Gastrocnemius medialis (tissue), 4 donors: ENCODE measurements at regions not wholly inside any gene's neighbourhood (a gene's known extent, or its start where the extent isn't known, plus 50 kb on each side); places are given as distances from the start of the nearest gene placed in this dataset.

Experiments
- POLR2A ChIP-seq, 2 donors: fragments of 450-650 bp; IDR thresholded peaks; one replicate each; pipeline ENCODE4 v1.6.1; 2017; ENCODE audit warnings: antibody characterized with exemption in 2 of 2, mild to moderate bottlenecking in 2 of 2, moderate library complexity in 2 of 2
- TF ChIP-seq, protein P1 (sequence below), 5 experiments: fragments of 450-650 bp in 3 of 5; fragments of 200-600 bp in 2 of 5; sonication (generic) in 2 of 5; IDR thresholded peaks in 4 of 5; conservative IDR thresholded peaks in 1 of 5; 1 replicate in 4 of 5; 2 replicates in 1 of 5; pipeline ENCODE4 v1.5.1; 2016 to 2019; ENCODE audit warnings: antibody characterized with exemption in 5 of 5, mild to moderate bottlenecking in 3 of 5, moderate library complexity in 3 of 5

GRCh38 chr6:115612796-115613479 is 447.8 kb downstream of the FRK start:
- TF ChIP-seq, protein P1, sequence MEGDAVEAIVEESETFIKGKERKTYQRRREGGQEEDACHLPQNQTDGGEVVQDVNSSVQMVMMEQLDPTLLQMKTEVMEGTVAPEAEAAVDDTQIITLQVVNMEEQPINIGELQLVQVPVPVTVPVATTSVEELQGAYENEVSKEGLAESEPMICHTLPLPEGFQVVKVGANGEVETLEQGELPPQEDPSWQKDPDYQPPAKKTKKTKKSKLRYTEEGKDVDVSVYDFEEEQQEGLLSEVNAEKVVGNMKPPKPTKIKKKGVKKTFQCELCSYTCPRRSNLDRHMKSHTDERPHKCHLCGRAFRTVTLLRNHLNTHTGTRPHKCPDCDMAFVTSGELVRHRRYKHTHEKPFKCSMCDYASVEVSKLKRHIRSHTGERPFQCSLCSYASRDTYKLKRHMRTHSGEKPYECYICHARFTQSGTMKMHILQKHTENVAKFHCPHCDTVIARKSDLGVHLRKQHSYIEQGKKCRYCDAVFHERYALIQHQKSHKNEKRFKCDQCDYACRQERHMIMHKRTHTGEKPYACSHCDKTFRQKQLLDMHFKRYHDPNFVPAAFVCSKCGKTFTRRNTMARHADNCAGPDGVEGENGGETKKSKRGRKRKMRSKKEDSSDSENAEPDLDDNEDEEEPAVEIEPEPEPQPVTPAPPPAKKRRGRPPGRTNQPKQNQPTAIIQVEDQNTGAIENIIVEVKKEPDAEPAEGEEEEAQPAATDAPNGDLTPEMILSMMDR (IDR thresholded peaks at IDR 0.05 in 4 of 5, conservative IDR thresholded peaks at IDR 0.05 in 1 of 5), result no peak
- no peak for TF ChIP-seq POLR2A (IDR thresholded peaks at IDR 0.05)
